IMR-90 (cell line): ENCODE measurements at regions not wholly inside any gene's neighbourhood (a gene's known extent, or its start where the extent isn't known, plus 50 kb on each side); places are given as distances from the start of the nearest gene placed in this dataset.
A peak's percentile ranks its signal among the peaks of the same experiment; 100 is the strongest.

Experiments used
- ATAC-seq: fragments of 200-7000 bp; cut with Tn5 transposase; 2 replicates; pipeline ENCODE4 v1.9.1; 2020; ENCODE audit warnings: low read depth, mild to moderate bottlenecking, moderate library complexity
- BruUV-seq: library from RNA; stranded (reverse); fragments of 400-500 nt; replicated peaks from 2 replicates; lab custom pipeline; 2021; lab: Mats Ljungman, UMichigan
- CTCF ChIA-PET: fragments of 300-600 bp; formaldehyde crosslinking; extraction: SDS; loops from one replicate; lab custom pipeline; 2021; ENCODE audit warnings: antibody characterized with exemption; lab: Yijun Ruan, JAX
- POLR2A ChIA-PET: fragments of 300-600 bp; sonication (Branson Sonifier 250); formaldehyde crosslinking; loops from one replicate; lab custom pipeline; 2022; ENCODE audit warnings: antibody characterized with exemption; ENCODE audit not compliant: unreplicated experiment; lab: Charles Lee
- DNase-seq: peaks from one replicate; pipeline ENCODE4 v3.0.0; 2013
- H2AFZ ChIP-seq: replicated peaks from 2 replicates; pipeline ENCODE3; 2013; ENCODE audit warnings: low read length, mild to moderate bottlenecking; ENCODE audit not compliant: poor library complexity
- H2AK5ac ChIP-seq: 2 replicates; pipeline ENCODE4 v1.6.1; 2013; ENCODE audit warnings: low read depth, low read length, inconsistent platforms
- H2AK9ac ChIP-seq: replicated peaks from 2 replicates; pipeline ENCODE3; 2013; ENCODE audit warnings: mild to moderate bottlenecking, low read depth, low read length, moderate library complexity; ENCODE audit not compliant: poor library complexity
- H2BK120ac ChIP-seq: 2 replicates; pipeline ENCODE4 v1.6.1; 2013; ENCODE audit warnings: low read depth, low read length, inconsistent platforms
- H2BK15ac ChIP-seq: 3 replicates; pipeline ENCODE4 v1.6.1; 2013; ENCODE audit warnings: low read depth, low read length, inconsistent platforms
- H2BK20ac ChIP-seq: 2 replicates; pipeline ENCODE4 v1.6.1; 2013; ENCODE audit warnings: low read depth, mild to moderate bottlenecking, inconsistent platforms, low read length, moderate library complexity
- H2BK5ac ChIP-seq: 2 replicates; pipeline ENCODE4 v1.6.1; 2013; ENCODE audit warnings: mild to moderate bottlenecking, low read depth, low read length, inconsistent platforms; ENCODE audit not compliant: poor library complexity, severe bottlenecking
- H3K14ac ChIP-seq: replicated peaks from 2 replicates; pipeline ENCODE4 v1.6.1; 2013; ENCODE audit warnings: low read depth, low read length, inconsistent platforms
- H3K18ac ChIP-seq: 2 replicates; pipeline ENCODE4 v1.6.1; 2013; ENCODE audit warnings: low read depth, low read length, control low read depth
- H3K23ac ChIP-seq: 2 replicates; pipeline ENCODE4 v1.6.1; 2013; ENCODE audit warnings: low read depth, low read length, inconsistent platforms
- H3K27ac ChIP-seq: 2 replicates; pipeline ENCODE4 v1.5.1; 2013; ENCODE audit warnings: mild to moderate bottlenecking, control low read depth, low read length; ENCODE audit not compliant: insufficient read depth
- H3K27me3 ChIP-seq: 2 replicates; pipeline ENCODE4 v1.6.1; 2013; ENCODE audit warnings: low read length; ENCODE audit not compliant: control insufficient read depth, insufficient read depth
- H3K36me3 ChIP-seq: 2 replicates; pipeline ENCODE4 v1.6.1; 2013; ENCODE audit warnings: low read length, mixed read lengths; ENCODE audit not compliant: control insufficient read depth, insufficient read depth
- H3K4ac ChIP-seq: 2 replicates; pipeline ENCODE4 v1.6.1; 2013; ENCODE audit warnings: low read depth, low read length, inconsistent platforms
- H3K4me1 ChIP-seq: 2 replicates; pipeline ENCODE4 v1.6.1; 2013; ENCODE audit warnings: low read length, mixed read lengths; ENCODE audit not compliant: control insufficient read depth, insufficient read depth
- H3K4me2 ChIP-seq: 2 replicates; pipeline ENCODE4 v1.6.1; 2013; ENCODE audit warnings: low read depth, mild to moderate bottlenecking, control low read depth, low read length, moderate library complexity
- H3K4me3 ChIP-seq: 2 replicates; pipeline ENCODE4 v1.5.1; 2013; ENCODE audit warnings: low read depth, mild to moderate bottlenecking, control low read depth, low read length, moderate library complexity; ENCODE audit not compliant: insufficient read depth
- H3K56ac ChIP-seq: 2 replicates; pipeline ENCODE4 v1.6.1; 2013; ENCODE audit warnings: low read length, inconsistent platforms; ENCODE audit not compliant: insufficient read depth; ENCODE audit errors: extremely low read depth
- H3K79me1 ChIP-seq, 2 experiments: 2 replicates each; pipeline ENCODE4 v1.6.1; 2013; ENCODE audit warnings: low read length in 2 of 2, inconsistent platforms in 1 of 2, low read depth in 1 of 2
- H3K9ac ChIP-seq: 2 replicates; pipeline ENCODE4 v1.6.1; 2013; ENCODE audit warnings: low read depth, low read length, control low read depth
- H3K9me1 ChIP-seq: 2 replicates; pipeline ENCODE4 v1.6.1; 2013; ENCODE audit warnings: low read length, inconsistent platforms; ENCODE audit not compliant: insufficient read depth
- H3K9me3 ChIP-seq: 2 replicates; pipeline ENCODE4 v1.6.1; 2013; ENCODE audit warnings: low read length; ENCODE audit not compliant: control insufficient read depth, insufficient read depth
- H4K20me1 ChIP-seq: 2 replicates; pipeline ENCODE4 v1.6.1; 2013; ENCODE audit warnings: low read length, inconsistent platforms; ENCODE audit not compliant: insufficient read depth
- H4K5ac ChIP-seq: 2 replicates; pipeline ENCODE4 v1.6.1; 2013; ENCODE audit warnings: mild to moderate bottlenecking, low read depth, low read length, control low read depth
- H4K8ac ChIP-seq, 2 experiments: 2 replicates each; pipeline ENCODE4 v1.6.1; 2013; ENCODE audit warnings: low read depth in 2 of 2, low read length in 2 of 2, control low read depth in 1 of 2, inconsistent platforms in 1 of 2
- H4K91ac ChIP-seq: 2 replicates; pipeline ENCODE4 v1.6.1; 2013; ENCODE audit warnings: low read depth, low read length, inconsistent platforms; ENCODE audit not compliant: insufficient read depth
- BHLHE40 ChIP-seq: fragments of 150-350 bp; IDR thresholded peaks from 2 replicates; pipeline ENCODE4 v1.6.1; 2016; ENCODE audit warnings: mild to moderate bottlenecking, low read depth, low read length
- CEBPB ChIP-seq: IDR thresholded peaks from 2 replicates; pipeline ENCODE4 v1.6.1; 2012; ENCODE audit warnings: low read depth, low read length, improper control_type of control experiment
- CHD1 ChIP-seq: IDR thresholded peaks from 2 replicates; pipeline ENCODE4 v1.6.1; 2012; ENCODE audit warnings: low read depth, low read length, improper control_type of control experiment
- FOS ChIP-seq: fragments of 150-350 bp; IDR thresholded peaks from 2 replicates; pipeline ENCODE4 v1.6.1; 2016; ENCODE audit warnings: low read depth, low read length
- MAFK ChIP-seq: IDR thresholded peaks from 2 replicates; pipeline ENCODE4 v1.6.1; 2012; ENCODE audit warnings: low read depth, low read length, improper control_type of control experiment
- MAZ ChIP-seq: IDR thresholded peaks from 2 replicates; pipeline ENCODE4 v1.6.1; 2012; ENCODE audit warnings: low read depth, mild to moderate bottlenecking, low read length, improper control_type of control experiment, moderate library complexity, borderline replicate concordance
- MXI1 ChIP-seq: IDR thresholded peaks from 2 replicates; pipeline ENCODE4 v1.6.1; 2012; ENCODE audit warnings: low read depth, mild to moderate bottlenecking, low read length, moderate library complexity, borderline replicate concordance
- NFE2L2 ChIP-seq: fragments of 150-350 bp; IDR thresholded peaks from 2 replicates; pipeline ENCODE4 v1.6.1; 2016; ENCODE audit warnings: low read depth, mild to moderate bottlenecking, low read length
- POLR2A ChIP-seq: IDR thresholded peaks from 2 replicates; pipeline ENCODE4 v1.6.1; 2012; ENCODE audit warnings: mild to moderate bottlenecking, low read depth, low read length
- RAD21 ChIP-seq: IDR thresholded peaks from 2 replicates; pipeline ENCODE4 v1.6.1; 2012; ENCODE audit warnings: low read length, improper control_type of control experiment
- RCOR1 ChIP-seq: IDR thresholded peaks from 2 replicates; pipeline ENCODE4 v1.6.1; 2012; ENCODE audit warnings: mild to moderate bottlenecking, low read length, improper control_type of control experiment; ENCODE audit not compliant: insufficient replicate concordance
- RFX5 ChIP-seq: IDR thresholded peaks from 2 replicates; pipeline ENCODE4 v1.8.0; 2012; ENCODE audit warnings: low read depth, mild to moderate bottlenecking, low read length, moderate library complexity
- SMC3 ChIP-seq: fragments of 150-350 bp; IDR thresholded peaks from 2 replicates; pipeline ENCODE4 v1.6.1; 2016; ENCODE audit warnings: low read depth, mild to moderate bottlenecking, antibody characterized with exemption, low read length, moderate library complexity
- WGBS, 2 experiments: methylation state at CpG; one replicate each; pipeline versions ENCODE4 v1.1.5 to v1.1.7; 2013; ENCODE audit warnings: missing lambda C conversion rate in 2 of 2; ENCODE audit not compliant: insufficient read length in 1 of 2; ENCODE audit errors: extremely low coverage in 2 of 2; 5-methylcytosine and 5-hydroxymethylcytosine counted together
- dilution Hi-C: fragments of 300-500 bp; cut with HindIII; formaldehyde crosslinking; loops from one replicate; pipeline ENCODE4 v1.14.3; 2018; ENCODE audit warnings: low sequenced_read_pairs; ENCODE audit not compliant: unreplicated experiment
- in situ Hi-C: fragments of 300-500 bp; cut with MboI; formaldehyde crosslinking; loops from 3 replicates; pipeline ENCODE4 v1.14.3; 2019; ENCODE audit warnings: low sequenced_read_pairs, inconsistent platforms, mixed read lengths
- intact Hi-C: fragments of 100-400 bp; cut with micrococcal nuclease; formaldehyde crosslinking; loops from 2 replicates; pipeline ENCODE4 v1.10.0; 2022
- TF ChIP-seq, protein P1 (sequence below): fragments of 150-350 bp; IDR thresholded peaks from 2 replicates; pipeline ENCODE4 v1.6.1; 2016; ENCODE audit warnings: low read depth, mild to moderate bottlenecking, low read length, moderate library complexity, borderline replicate concordance
- TF ChIP-seq, protein P2 (sequence below): fragments of 150-350 bp; IDR thresholded peaks from 2 replicates; pipeline ENCODE4 v1.6.1; 2017; ENCODE audit warnings: mild to moderate bottlenecking, antibody characterized with exemption, low read length, low read depth
- TF ChIP-seq, protein P3 (sequence below): conservative IDR thresholded peaks from 2 replicates; pipeline ENCODE4 v1.5.1; 2012; ENCODE audit warnings: mild to moderate bottlenecking, low read depth, low read length, improper control_type of control experiment

DNA sequence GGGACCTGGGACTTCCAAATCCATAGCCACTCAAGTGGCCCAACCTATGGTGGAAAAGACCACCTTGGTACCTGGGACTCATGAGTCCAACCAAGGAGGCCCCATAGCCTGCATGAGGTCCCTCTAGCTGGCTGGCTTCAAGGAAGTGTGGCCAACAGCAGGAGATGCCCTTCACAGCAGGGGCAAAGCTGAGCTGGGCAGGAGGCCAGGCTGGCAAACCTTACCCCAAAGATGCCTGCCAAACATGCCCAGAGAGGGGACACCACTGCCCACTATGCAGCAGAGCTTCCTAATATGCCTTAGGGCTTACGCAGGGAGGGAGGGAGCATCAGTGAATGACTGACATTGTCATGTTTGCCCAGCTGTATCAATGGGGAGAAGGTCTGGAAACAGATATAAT lies 188.0 kb upstream of the GLI2 start:
- intact Hi-C loops (no loop called here), dilution Hi-C loops (no loop called here), in situ Hi-C loops (no loop called here)
- Histone ChIP-seq H3K23ac (no peak overlapping the region), H3K9ac (no peak overlapping the region), H3K27ac (no peak overlapping the region), H3K18ac (peak overlapping the region; percentile 80), H2AK5ac (peak overlapping the region; percentile 80), H2BK20ac (peak overlapping the region; percentile 41), H3K56ac (no peak overlapping the region), H3K79me1 (no peaks in the 10 kb centered on the region), H2AFZ (peak overlapping the region; percentile 52), H4K8ac (peak overlapping the region in 1 of 2 experiments; percentile 84; a peak in 2 of 4 replicates), H4K5ac (no peak overlapping the region; the same call in 1 of the 2 replicates), H3K4ac (peak overlapping the region; percentile 87), H3K9me3 (no peaks in the 10 kb centered on the region), H3K4me3 (no peak overlapping the region), H3K27me3 (peaks cover 3% of the 10 kb centered on the region; the same call in 1 of the 2 replicates), H2AK9ac (peak overlapping the region; percentile 53), H3K4me2 (no peak overlapping the region), H3K14ac (0 out of 2 replicates have a peak overlapping the region, but pooled peaks have one; percentile 6), H2BK120ac (peak overlapping the region; percentile 78; the same call in 1 of the 2 replicates), H2BK5ac (peak overlapping the region; percentile 23), H4K91ac (peak overlapping the region; percentile 70; the same call in 1 of the 2 replicates), H2BK15ac (peak overlapping the region; percentile 65; the same call in 2 of the 3 replicates), H3K36me3 (no peaks in the 10 kb centered on the region), H4K20me1 (no peaks in the 10 kb centered on the region), H3K9me1 (peaks cover 10% of the 10 kb centered on the region), H3K4me1 (peaks cover 23% of the 10 kb centered on the region)
- ATAC-seq (no peak), DNase-seq (no peak)
- ChIA-PET CTCF (no interaction called here), POLR2A (no interaction called here)
- TF ChIP-seq RAD21 = no peak
- TF ChIP-seq CHD1 = no peak
- TF ChIP-seq FOS = no peak
- no peak for TF ChIP-seq MXI1
- no peak for TF ChIP-seq RFX5
- no peak for TF ChIP-seq POLR2A
- TF ChIP-seq SMC3 = no peak
- no peak for TF ChIP-seq BHLHE40
- no peak for TF ChIP-seq MAFK
- TF ChIP-seq, protein P1, sequence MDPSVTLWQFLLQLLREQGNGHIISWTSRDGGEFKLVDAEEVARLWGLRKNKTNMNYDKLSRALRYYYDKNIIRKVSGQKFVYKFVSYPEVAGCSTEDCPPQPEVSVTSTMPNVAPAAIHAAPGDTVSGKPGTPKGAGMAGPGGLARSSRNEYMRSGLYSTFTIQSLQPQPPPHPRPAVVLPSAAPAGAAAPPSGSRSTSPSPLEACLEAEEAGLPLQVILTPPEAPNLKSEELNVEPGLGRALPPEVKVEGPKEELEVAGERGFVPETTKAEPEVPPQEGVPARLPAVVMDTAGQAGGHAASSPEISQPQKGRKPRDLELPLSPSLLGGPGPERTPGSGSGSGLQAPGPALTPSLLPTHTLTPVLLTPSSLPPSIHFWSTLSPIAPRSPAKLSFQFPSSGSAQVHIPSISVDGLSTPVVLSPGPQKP = no peak
- no peak for TF ChIP-seq MAZ
- TF ChIP-seq CEBPB = no peak
- no peak for TF ChIP-seq RCOR1
- TF ChIP-seq NFE2L2 = no peak
- TF ChIP-seq, protein P2, sequence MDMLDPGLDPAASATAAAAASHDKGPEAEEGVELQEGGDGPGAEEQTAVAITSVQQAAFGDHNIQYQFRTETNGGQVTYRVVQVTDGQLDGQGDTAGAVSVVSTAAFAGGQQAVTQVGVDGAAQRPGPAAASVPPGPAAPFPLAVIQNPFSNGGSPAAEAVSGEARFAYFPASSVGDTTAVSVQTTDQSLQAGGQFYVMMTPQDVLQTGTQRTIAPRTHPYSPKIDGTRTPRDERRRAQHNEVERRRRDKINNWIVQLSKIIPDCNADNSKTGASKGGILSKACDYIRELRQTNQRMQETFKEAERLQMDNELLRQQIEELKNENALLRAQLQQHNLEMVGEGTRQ = no peak
- TF ChIP-seq, protein P3, sequence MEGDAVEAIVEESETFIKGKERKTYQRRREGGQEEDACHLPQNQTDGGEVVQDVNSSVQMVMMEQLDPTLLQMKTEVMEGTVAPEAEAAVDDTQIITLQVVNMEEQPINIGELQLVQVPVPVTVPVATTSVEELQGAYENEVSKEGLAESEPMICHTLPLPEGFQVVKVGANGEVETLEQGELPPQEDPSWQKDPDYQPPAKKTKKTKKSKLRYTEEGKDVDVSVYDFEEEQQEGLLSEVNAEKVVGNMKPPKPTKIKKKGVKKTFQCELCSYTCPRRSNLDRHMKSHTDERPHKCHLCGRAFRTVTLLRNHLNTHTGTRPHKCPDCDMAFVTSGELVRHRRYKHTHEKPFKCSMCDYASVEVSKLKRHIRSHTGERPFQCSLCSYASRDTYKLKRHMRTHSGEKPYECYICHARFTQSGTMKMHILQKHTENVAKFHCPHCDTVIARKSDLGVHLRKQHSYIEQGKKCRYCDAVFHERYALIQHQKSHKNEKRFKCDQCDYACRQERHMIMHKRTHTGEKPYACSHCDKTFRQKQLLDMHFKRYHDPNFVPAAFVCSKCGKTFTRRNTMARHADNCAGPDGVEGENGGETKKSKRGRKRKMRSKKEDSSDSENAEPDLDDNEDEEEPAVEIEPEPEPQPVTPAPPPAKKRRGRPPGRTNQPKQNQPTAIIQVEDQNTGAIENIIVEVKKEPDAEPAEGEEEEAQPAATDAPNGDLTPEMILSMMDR = no peak
- WGBS, 2 experiments = no CpG with 5 or more reads among the region's 1 CpG
- no TSS peak for BruUV-seq
